ENCODE measurements at regions not wholly inside any gene's neighbourhood (a gene's known extent, or its start where the extent isn't known, plus 50 kb on each side); places are given as distances from the start of the nearest gene placed in this dataset.
"Not testable (repeated sequence)": the region's sequence is repeated elsewhere in the genome, so short reads cannot be mapped to it uniquely, and the experiment has no call there.

- no peaks in the 10 kb centered on the region for H3K27me3 ChIP-seq
- H3K4me3 ChIP-seq = no peak overlapping the region
- intact Hi-C loops (cut with DNase I; ENCODE audit: low total_unique reads) (no loop called here), in situ Hi-C loops (cut with MboI; ENCODE audit: low sequenced_read_pairs in 4 of 4) (no loop called here)
- no peaks in the 10 kb centered on the region for H3K4me1 ChIP-seq
- H3K27ac ChIP-seq = no peak overlapping the region
- TF ChIP-seq CTCF (IDR thresholded peaks at IDR 0.05 in 4 of 5, conservative IDR thresholded peaks at IDR 0.05 in 1 of 5) (no peak), POLR2A (IDR thresholded peaks at IDR 0.05) (no peak)
- no peak for ATAC-seq
- no peaks in the 10 kb centered on the region for H3K9me3 ChIP-seq
- no peak for DNase-seq
- H3K36me3 ChIP-seq = no peaks in the 10 kb centered on the region
Measured at GRCh38 chr6:16884526-16884925, 123.3 kb upstream of the ATXN1 start.

- H3K4me1 ChIP-seq = no peaks in the 10 kb centered on the region
- no peaks in the 10 kb centered on the region for H3K36me3 ChIP-seq
- H3K27ac ChIP-seq = no peak overlapping the region
- intact Hi-C loops (cut with DNase I; ENCODE audit: low total_unique reads) = no loop called here
- no peak for DNase-seq
- in situ Hi-C loops (cut with MboI; ENCODE audit: low sequenced_read_pairs in 4 of 4) = no loop called here
- no peaks in the 10 kb centered on the region for H3K9me3 ChIP-seq
- TF ChIP-seq POLR2A (IDR thresholded peaks at IDR 0.05) = no peak
- TF ChIP-seq CTCF (IDR thresholded peaks at IDR 0.05 in 4 of 5, conservative IDR thresholded peaks at IDR 0.05 in 1 of 5) = no peak
- H3K4me3 ChIP-seq = no peak overlapping the region
- no peaks in the 10 kb centered on the region for H3K27me3 ChIP-seq
- ATAC-seq = no peak
Measured at GRCh38 chr6:16883414-16883813, 122.2 kb upstream of the ATXN1 start.

GRCh38 chr6:16882230-16882629 is 121.0 kb upstream of the ATXN1 start:
- Histone ChIP-seq H3K36me3 (no peaks in the 10 kb centered on the region), H3K9me3 (no peaks in the 10 kb centered on the region), H3K4me1 (no peaks in the 10 kb centered on the region), H3K27me3 (peaks cover 0 to 3% (median 0%) of the 10 kb centered on the region in 3 donors), H3K4me3 (no peak overlapping the region), H3K27ac (no peak overlapping the region)
- intact Hi-C loops (cut with DNase I; ENCODE audit: low total_unique reads) (no loop called here), in situ Hi-C loops (cut with MboI; ENCODE audit: low sequenced_read_pairs in 4 of 4) (no loop called here)
- TF ChIP-seq POLR2A (IDR thresholded peaks at IDR 0.05) (no peak), CTCF (IDR thresholded peaks at IDR 0.05 in 4 of 5, conservative IDR thresholded peaks at IDR 0.05 in 1 of 5) (no peak)
- DNase-seq (no peak), ATAC-seq (no peak)

GRCh38 chr6:16876852-16877251 is 115.6 kb upstream of the ATXN1 start:
- DNase-seq; H3K36me3 ChIP-seq; ATAC-seq; H3K4me1 ChIP-seq; H3K27ac ChIP-seq; intact Hi-C loops (cut with DNase I; ENCODE audit: low total_unique reads); H3K9me3 ChIP-seq; in situ Hi-C loops (cut with MboI; ENCODE audit: low sequenced_read_pairs in 4 of 4); H3K27me3 ChIP-seq; H3K4me3 ChIP-seq: not testable (repeated sequence)

- H3K36me3 ChIP-seq = no peaks in the 10 kb centered on the region
- H3K4me1 ChIP-seq = no peaks in the 10 kb centered on the region
- ATAC-seq = no peak
- intact Hi-C loops (cut with DNase I; ENCODE audit: low total_unique reads) = no loop called here
- peaks cover 0 to 3% (median 0%) of the 10 kb centered on the region in 3 donors for H3K27me3 ChIP-seq
- no peak overlapping the region for H3K27ac ChIP-seq
- H3K9me3 ChIP-seq = no peaks in the 10 kb centered on the region
- no peak for TF ChIP-seq POLR2A (IDR thresholded peaks at IDR 0.05)
- DNase-seq = no peak
- no peak overlapping the region for H3K4me3 ChIP-seq
- in situ Hi-C loops (cut with MboI; ENCODE audit: low sequenced_read_pairs in 4 of 4) = no loop called here
Measured at GRCh38 chr6:16876201-16876600, 114.9 kb upstream of the ATXN1 start.

- no peaks in the 10 kb centered on the region for H3K36me3 ChIP-seq
- in situ Hi-C loops (cut with MboI; ENCODE audit: low sequenced_read_pairs in 4 of 4) (no loop called here), intact Hi-C loops (cut with DNase I; ENCODE audit: low total_unique reads) (no loop called here)
- ATAC-seq (no peak), DNase-seq (no peak)
- no peak overlapping the region for H3K4me3 ChIP-seq
- no peak overlapping the region for H3K27ac ChIP-seq
- H3K4me1 ChIP-seq = no peaks in the 10 kb centered on the region
- H3K27me3 ChIP-seq = peaks cover 0 to 3% (median 0%) of the 10 kb centered on the region in 3 donors
- H3K9me3 ChIP-seq = no peaks in the 10 kb centered on the region
- TF ChIP-seq CTCF (IDR thresholded peaks at IDR 0.05 in 4 of 5, conservative IDR thresholded peaks at IDR 0.05 in 1 of 5) (no peak), POLR2A (IDR thresholded peaks at IDR 0.05) (no peak)
Measured at GRCh38 chr6:16873698-16874097, 112.4 kb upstream of the ATXN1 start.
